GM12873 (cell line): ENCODE measurements at regions not wholly inside any gene's neighbourhood (a gene's known extent, or its start where the extent isn't known, plus 50 kb on each side); places are given as distances from the start of the nearest gene placed in this dataset.

Experiments
- TF ChIP-seq, protein P1 (sequence below): IDR thresholded peaks from 2 replicates; pipeline ENCODE4 v1.5.1; 2012; ENCODE audit warnings: low read depth, mild to moderate bottlenecking, moderate library complexity, low read length, control low read depth; ENCODE audit not compliant: insufficient read depth; ENCODE audit errors: missing control alignments

DNA sequence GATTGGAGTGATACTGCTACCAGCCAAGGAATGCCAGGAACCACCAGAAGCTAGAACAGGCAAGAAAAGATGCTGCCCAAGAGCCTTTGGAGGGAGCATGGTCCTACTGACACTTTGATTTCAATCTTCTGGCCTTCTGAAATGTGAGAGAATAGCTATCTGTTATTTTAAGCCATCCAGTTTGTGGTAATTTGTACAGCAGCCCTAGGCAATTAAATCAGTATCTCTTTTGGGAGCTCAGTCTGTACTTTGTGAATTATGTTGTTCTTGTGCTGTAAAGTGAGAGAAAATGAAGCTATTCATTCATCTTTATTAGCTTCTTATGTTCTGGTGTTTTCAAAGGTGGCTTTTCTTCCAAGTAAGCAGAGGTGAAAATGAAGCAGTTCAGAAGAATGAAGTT, 381.3 kb downstream of the PDCD6IP start:
- TF ChIP-seq, protein P1, sequence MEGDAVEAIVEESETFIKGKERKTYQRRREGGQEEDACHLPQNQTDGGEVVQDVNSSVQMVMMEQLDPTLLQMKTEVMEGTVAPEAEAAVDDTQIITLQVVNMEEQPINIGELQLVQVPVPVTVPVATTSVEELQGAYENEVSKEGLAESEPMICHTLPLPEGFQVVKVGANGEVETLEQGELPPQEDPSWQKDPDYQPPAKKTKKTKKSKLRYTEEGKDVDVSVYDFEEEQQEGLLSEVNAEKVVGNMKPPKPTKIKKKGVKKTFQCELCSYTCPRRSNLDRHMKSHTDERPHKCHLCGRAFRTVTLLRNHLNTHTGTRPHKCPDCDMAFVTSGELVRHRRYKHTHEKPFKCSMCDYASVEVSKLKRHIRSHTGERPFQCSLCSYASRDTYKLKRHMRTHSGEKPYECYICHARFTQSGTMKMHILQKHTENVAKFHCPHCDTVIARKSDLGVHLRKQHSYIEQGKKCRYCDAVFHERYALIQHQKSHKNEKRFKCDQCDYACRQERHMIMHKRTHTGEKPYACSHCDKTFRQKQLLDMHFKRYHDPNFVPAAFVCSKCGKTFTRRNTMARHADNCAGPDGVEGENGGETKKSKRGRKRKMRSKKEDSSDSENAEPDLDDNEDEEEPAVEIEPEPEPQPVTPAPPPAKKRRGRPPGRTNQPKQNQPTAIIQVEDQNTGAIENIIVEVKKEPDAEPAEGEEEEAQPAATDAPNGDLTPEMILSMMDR: no peak

DNA sequence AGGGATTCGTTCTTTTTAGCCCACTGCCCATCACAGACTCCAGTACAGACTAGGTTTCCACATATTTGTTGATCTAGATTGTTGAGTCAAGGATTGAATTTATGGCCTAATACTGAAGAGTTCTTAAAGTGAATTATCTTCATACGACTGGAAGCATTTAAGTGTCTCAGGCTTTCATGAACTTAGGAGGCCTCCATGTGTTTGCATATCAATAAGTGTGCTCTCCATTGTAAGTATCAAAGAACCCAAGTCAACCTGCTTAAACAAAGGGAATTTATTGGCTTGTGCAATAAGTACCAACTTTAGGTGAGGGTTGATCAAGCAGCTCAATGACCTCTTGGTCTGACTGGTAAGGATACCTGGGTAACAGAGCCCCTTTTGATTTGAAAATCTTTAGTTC, 382.1 kb downstream of the PDCD6IP start:
- TF ChIP-seq, protein P1: no peak

GRCh38 chr3:34183114-34183513, 384.7 kb downstream of the PDCD6IP start:
- TF ChIP-seq, protein P1: no peak

- TF ChIP-seq, protein P1: no peak
These were observed 385.3 kb downstream of the PDCD6IP start for GRCh38 chr3:34183611-34184340.

DNA sequence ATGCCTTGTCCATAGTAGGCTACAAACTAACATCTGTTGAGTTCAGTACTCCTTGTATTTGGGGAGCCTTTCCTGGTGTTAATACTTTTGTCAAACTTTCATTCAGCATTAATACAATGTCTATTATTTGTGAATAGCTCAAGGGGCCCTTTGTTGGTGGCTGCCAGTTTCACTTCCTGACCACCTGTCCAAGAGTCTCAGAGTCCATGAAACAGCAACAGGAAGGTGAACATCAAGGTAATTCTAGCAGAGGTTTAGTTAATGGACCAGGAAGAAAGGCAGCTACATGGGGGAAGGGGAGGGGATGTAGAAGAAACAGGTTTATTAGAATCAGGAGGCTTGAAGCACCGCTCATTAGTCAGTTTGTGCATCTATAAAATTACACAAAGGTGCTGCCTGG, 386.9 kb downstream of the PDCD6IP start:
- TF ChIP-seq, protein P1: no peak

- TF ChIP-seq, protein P1: no peak
These were observed 390.7 kb downstream of the PDCD6IP start for GRCh38 chr3:34189133-34189532.

DNA sequence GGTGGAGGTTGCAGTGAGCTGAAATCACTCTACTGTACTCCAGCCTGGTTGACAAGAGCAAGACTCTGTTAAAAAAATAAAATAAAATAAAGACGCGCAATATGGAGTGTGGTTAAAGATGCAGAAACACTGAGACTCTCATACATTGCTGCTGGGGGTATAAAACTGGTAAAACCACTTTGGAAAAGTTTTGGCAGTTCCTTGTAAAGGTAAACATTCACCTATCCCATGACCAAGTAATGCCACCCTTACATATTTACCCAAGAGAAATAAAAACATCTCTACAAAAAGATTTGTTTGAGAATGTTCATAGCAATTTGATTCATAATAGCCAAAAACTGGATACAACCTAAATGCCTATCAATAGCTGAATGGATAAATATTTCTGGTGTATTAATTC, 398.5 kb downstream of the PDCD6IP start:
- TF ChIP-seq, protein P1: no peak
